Suprapubic skin (tissue), 4 donors: ENCODE measurements at regions not wholly inside any gene's neighbourhood (a gene's known extent, or its start where the extent isn't known, plus 50 kb on each side); places are given as distances from the start of the nearest gene placed in this dataset.

Experiments
- DNase-seq, 2 donors: peaks; one replicate each; pipeline ENCODE4 v3.0.0-alpha.2; 2019; ENCODE audit warnings: low spot score in 2 of 2
- H3K27ac ChIP-seq: fragments of 200-600 bp; sonication (generic); one replicate; pipeline ENCODE4 v1.5.1; 2019
- H3K27me3 ChIP-seq: fragments of 200-600 bp; sonication (generic); one replicate; pipeline ENCODE4 v1.5.1; 2019
- H3K36me3 ChIP-seq: fragments of 200-600 bp; sonication (generic); one replicate; pipeline ENCODE4 v1.5.1; 2019
- H3K4me1 ChIP-seq: fragments of 200-600 bp; sonication (generic); one replicate; pipeline ENCODE4 v1.5.1; 2019
- H3K4me3 ChIP-seq: fragments of 200-600 bp; sonication (generic); one replicate; pipeline ENCODE4 v1.5.1; 2019; ENCODE audit warnings: mild to moderate bottlenecking
- H3K9me3 ChIP-seq: fragments of 200-600 bp; sonication (generic); one replicate; pipeline ENCODE4 v1.5.1; 2019
- EP300 ChIP-seq: sonication (generic); formaldehyde crosslinking; IDR thresholded peaks from one replicate; pipeline ENCODE4 v1.6.1; 2017; ENCODE audit warnings: antibody characterized with exemption
- POLR2A ChIP-seq, 2 donors: fragments of 450-650 bp; IDR thresholded peaks; one replicate each; pipeline ENCODE4 v1.6.1; 2017; ENCODE audit warnings: antibody characterized with exemption in 2 of 2, mild to moderate bottlenecking in 2 of 2, moderate library complexity in 2 of 2
- POLR2AphosphoS5 ChIP-seq, 3 donors: sonication (generic); formaldehyde crosslinking; IDR thresholded peaks; one replicate each; pipeline ENCODE4 v1.6.1; 2017; ENCODE audit warnings: antibody characterized with exemption in 3 of 3
- WGBS: methylation state at CpG from one replicate; pipeline ENCODE4 v1.1.5; 2018; 5-methylcytosine and 5-hydroxymethylcytosine counted together
- TF ChIP-seq, protein P1 (sequence below), 2 donors: fragments of 200-600 bp in 1 of 2; fragments of 450-650 bp in 1 of 2; sonication (generic) in 1 of 2; IDR thresholded peaks; one replicate each; pipeline ENCODE4 v1.5.1; 2016 to 2019; ENCODE audit warnings: antibody characterized with exemption in 2 of 2, mild to moderate bottlenecking in 1 of 2, moderate library complexity in 1 of 2

GRCh38 chr1:185681034-185681633 lies 53.1 kb upstream of the HMCN1 start:
- Histone ChIP-seq H3K27ac (no peak overlapping the region), H3K27me3 (no peaks in the 10 kb centered on the region), H3K4me3 (no peak overlapping the region), H3K36me3 (no peaks in the 10 kb centered on the region), H3K9me3 (no peaks in the 10 kb centered on the region), H3K4me1 (no peaks in the 10 kb centered on the region)
- WGBS: 57% methylated on average over 2 of the region's 2 CpGs
- TF ChIP-seq, protein P1, sequence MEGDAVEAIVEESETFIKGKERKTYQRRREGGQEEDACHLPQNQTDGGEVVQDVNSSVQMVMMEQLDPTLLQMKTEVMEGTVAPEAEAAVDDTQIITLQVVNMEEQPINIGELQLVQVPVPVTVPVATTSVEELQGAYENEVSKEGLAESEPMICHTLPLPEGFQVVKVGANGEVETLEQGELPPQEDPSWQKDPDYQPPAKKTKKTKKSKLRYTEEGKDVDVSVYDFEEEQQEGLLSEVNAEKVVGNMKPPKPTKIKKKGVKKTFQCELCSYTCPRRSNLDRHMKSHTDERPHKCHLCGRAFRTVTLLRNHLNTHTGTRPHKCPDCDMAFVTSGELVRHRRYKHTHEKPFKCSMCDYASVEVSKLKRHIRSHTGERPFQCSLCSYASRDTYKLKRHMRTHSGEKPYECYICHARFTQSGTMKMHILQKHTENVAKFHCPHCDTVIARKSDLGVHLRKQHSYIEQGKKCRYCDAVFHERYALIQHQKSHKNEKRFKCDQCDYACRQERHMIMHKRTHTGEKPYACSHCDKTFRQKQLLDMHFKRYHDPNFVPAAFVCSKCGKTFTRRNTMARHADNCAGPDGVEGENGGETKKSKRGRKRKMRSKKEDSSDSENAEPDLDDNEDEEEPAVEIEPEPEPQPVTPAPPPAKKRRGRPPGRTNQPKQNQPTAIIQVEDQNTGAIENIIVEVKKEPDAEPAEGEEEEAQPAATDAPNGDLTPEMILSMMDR (IDR thresholded peaks at IDR 0.05): peak in 1 of 2 donors; percentile 51
- TF ChIP-seq EP300 (no peak), POLR2AphosphoS5 (IDR thresholded peaks at IDR 0.05) (no peak), POLR2A (IDR thresholded peaks at IDR 0.05) (no peak)
- DNase-seq: no peak

DNA sequence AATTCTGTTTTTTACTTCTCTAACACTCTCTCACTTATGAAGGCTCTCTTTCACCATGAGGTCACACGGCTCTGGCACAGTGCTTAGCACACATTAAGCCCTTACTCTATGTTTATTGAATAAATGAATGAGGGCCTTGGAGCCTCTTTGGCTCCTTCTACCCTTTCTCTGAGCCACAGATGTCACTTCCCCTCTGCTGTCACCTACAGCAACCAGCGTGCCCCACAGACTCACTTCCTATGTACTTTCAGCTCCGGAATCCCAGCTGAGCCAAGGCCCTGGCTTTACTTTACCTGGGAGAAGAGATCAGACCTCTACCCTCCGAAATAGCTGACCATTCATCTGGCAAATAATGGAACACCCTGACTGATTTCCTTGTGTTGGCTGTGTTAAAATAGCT lies 53.7 kb upstream of the HMCN1 start:
- TF ChIP-seq POLR2A (IDR thresholded peaks at IDR 0.05): no peak
- TF ChIP-seq, protein P1 (IDR thresholded peaks at IDR 0.05): no peak
- TF ChIP-seq POLR2AphosphoS5 (IDR thresholded peaks at IDR 0.05): no peak
- no peak for TF ChIP-seq EP300
- H3K9me3 ChIP-seq: no peaks in the 10 kb centered on the region
- no peak for DNase-seq
- H3K36me3 ChIP-seq: no peaks in the 10 kb centered on the region
- H3K27ac ChIP-seq: no peak overlapping the region
- no peaks in the 10 kb centered on the region for H3K4me1 ChIP-seq
- 71% methylated on average over 4 of the region's 4 CpGs for WGBS
- no peak overlapping the region for H3K4me3 ChIP-seq
- H3K27me3 ChIP-seq: no peaks in the 10 kb centered on the region

GRCh38 chr1:185679220-185679619 lies 55.0 kb upstream of the HMCN1 start:
- 36% methylated on average over 5 of the region's 5 CpGs for WGBS
- no peak overlapping the region for H3K27ac ChIP-seq

DNA sequence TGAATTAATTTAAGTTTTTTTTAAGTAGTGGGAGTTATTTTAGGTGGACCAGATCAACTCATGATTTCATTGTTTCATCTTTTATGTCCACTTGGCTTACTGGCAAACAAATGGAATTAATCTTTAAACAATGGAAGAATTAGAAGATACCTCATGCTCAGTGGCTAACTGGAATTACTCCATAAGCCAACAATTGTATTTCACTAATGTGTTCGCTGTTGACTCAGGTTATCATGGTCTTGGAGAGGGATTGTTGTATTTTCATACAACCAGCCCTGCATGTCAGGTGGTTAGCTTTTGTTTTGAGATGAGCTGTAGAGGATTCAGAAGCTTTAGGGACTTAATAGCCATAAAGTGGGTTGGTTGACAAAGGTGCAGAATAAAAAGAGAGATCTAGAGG lies 57.2 kb upstream of the HMCN1 start:
- Histone ChIP-seq H3K9me3 (no peaks in the 10 kb centered on the region), H3K36me3 (no peaks in the 10 kb centered on the region), H3K4me3 (no peak overlapping the region), H3K4me1 (no peaks in the 10 kb centered on the region), H3K27ac (no peak overlapping the region), H3K27me3 (no peaks in the 10 kb centered on the region)
- TF ChIP-seq, protein P1 (IDR thresholded peaks at IDR 0.05): no peak
- TF ChIP-seq EP300 (no peak), POLR2A (IDR thresholded peaks at IDR 0.05) (no peak), POLR2AphosphoS5 (IDR thresholded peaks at IDR 0.05) (no peak)
- 100% methylated on average over 1 of the region's 1 CpG for WGBS
- no peak for DNase-seq

More at GRCh38 chr1:185679220-185679619, 55.0 kb upstream of the HMCN1 start:
- Histone ChIP-seq H3K4me1 (no peaks in the 10 kb centered on the region), H3K9me3 (no peaks in the 10 kb centered on the region), H3K36me3 (no peaks in the 10 kb centered on the region), H3K27me3 (no peaks in the 10 kb centered on the region), H3K4me3 (no peak overlapping the region)
- no peak for TF ChIP-seq POLR2A (IDR thresholded peaks at IDR 0.05)
- TF ChIP-seq, protein P1 (IDR thresholded peaks at IDR 0.05): no peak
- no peak for TF ChIP-seq POLR2AphosphoS5 (IDR thresholded peaks at IDR 0.05)
- no peak for TF ChIP-seq EP300
- DNase-seq: no peak

DNA sequence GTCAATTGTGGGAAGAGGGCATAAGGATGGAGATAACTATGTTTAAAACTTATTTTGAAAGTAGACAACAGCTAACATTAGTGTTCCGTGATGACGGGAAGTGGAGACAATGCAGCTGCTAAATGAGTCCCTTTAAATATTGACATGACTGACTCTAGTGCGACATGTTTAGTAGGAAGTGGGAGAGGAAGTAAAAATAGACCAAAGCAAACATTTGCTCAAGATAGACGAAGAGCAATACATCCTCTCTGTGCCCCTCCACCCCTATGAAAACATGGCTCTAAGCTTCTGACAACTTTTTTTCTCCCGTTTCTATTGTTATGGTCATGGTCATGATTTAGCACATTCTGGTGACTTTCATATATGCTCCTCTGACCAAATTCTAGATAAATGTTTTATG lies 60.0 kb upstream of the HMCN1 start:
- peaks cover 8% of the 10 kb centered on the region for H3K4me1 ChIP-seq
- no peak overlapping the region for H3K4me3 ChIP-seq
- no peaks in the 10 kb centered on the region for H3K27me3 ChIP-seq
- no peaks in the 10 kb centered on the region for H3K9me3 ChIP-seq
- 63% methylated on average over 5 of the region's 5 CpGs for WGBS
- H3K36me3 ChIP-seq: no peaks in the 10 kb centered on the region
- DNase-seq: no peak
- TF ChIP-seq POLR2AphosphoS5 (IDR thresholded peaks at IDR 0.05) (no peak), POLR2A (IDR thresholded peaks at IDR 0.05) (no peak), EP300 (no peak)
- TF ChIP-seq, protein P1 (IDR thresholded peaks at IDR 0.05): no peak
- H3K27ac ChIP-seq: no peak overlapping the region
